PC-3 (cell line): ENCODE measurements at regions not wholly inside any gene's neighbourhood (a gene's known extent, or its start where the extent isn't known, plus 50 kb on each side); places are given as distances from the start of the nearest gene placed in this dataset.
A peak's percentile ranks its signal among the peaks of the same experiment; 100 is the strongest.

Experiments
- ATAC-seq: fragments of 200-7000 bp; cut with Tn5 transposase; 2 replicates; pipeline ENCODE4 v1.9.1; 2020; ENCODE audit warnings: mild to moderate bottlenecking, moderate library complexity
- BruUV-seq: library from RNA; stranded (reverse); fragments of 400-500 nt; replicated peaks from 2 replicates; lab custom pipeline; 2021; lab: Mats Ljungman, UMichigan
- CTCF ChIA-PET: fragments of 300-600 bp; sonication (Branson Sonifier 250); formaldehyde crosslinking; loops from one replicate; lab custom pipeline; 2022; ENCODE audit warnings: antibody characterized with exemption; lab: Charles Lee
- POLR2A ChIA-PET: fragments of 300-600 bp; sonication (Branson Sonifier 250); formaldehyde crosslinking; loops from one replicate; lab custom pipeline; 2022; ENCODE audit warnings: antibody characterized with exemption; ENCODE audit not compliant: unreplicated experiment; lab: Charles Lee
- DNase-seq: peaks from one replicate; pipeline ENCODE4 v3.0.0-alpha.2; 2015
- H2AFZ ChIP-seq: fragments of 300-600 bp; sonication (generic); 2 replicates; pipeline ENCODE4 v1.6.0; 2016; ENCODE audit warnings: antibody characterized with exemption, low read length
- H3F3A ChIP-seq: fragments of 300-600 bp; sonication (generic); one replicate; pipeline ENCODE4 v1.6.0; 2017; ENCODE audit warnings: antibody characterized with exemption, low read length, control low read depth, mild to moderate bottlenecking; ENCODE audit not compliant: unreplicated experiment
- H3K27ac ChIP-seq: fragments of 300-600 bp; sonication (generic); 2 replicates; pipeline ENCODE4 v1.5.1; 2016; ENCODE audit warnings: mild to moderate bottlenecking, low read length
- H3K27me3 ChIP-seq: fragments of 300-600 bp; sonication (generic); 2 replicates; pipeline ENCODE4 v1.6.1; 2016; ENCODE audit warnings: low read length, mixed read lengths
- H3K36me3 ChIP-seq: fragments of 300-600 bp; sonication (generic); 2 replicates; pipeline ENCODE4 v1.6.1; 2016; ENCODE audit warnings: low read depth, mixed run types, low read length, mixed read lengths
- H3K4me1 ChIP-seq: fragments of 300-600 bp; sonication (generic); 2 replicates; pipeline ENCODE4 v1.5.1; 2016; ENCODE audit warnings: low read length; ENCODE audit not compliant: insufficient read depth
- H3K4me2 ChIP-seq: fragments of 300-600 bp; sonication (generic); 2 replicates; pipeline ENCODE4 v1.6.0; 2016; ENCODE audit warnings: low read length
- H3K4me3 ChIP-seq: fragments of 300-600 bp; sonication (generic); 2 replicates; pipeline ENCODE4 v1.5.1; 2016; ENCODE audit warnings: mild to moderate bottlenecking, low read length, mixed read lengths
- H3K79me2 ChIP-seq: fragments of 300-600 bp; sonication (generic); 2 replicates; pipeline ENCODE4 v1.6.1; 2017; ENCODE audit warnings: low read length, mixed read lengths
- H3K9ac ChIP-seq: fragments of 300-600 bp; sonication (generic); 2 replicates; pipeline ENCODE4 v1.6.0; 2016; ENCODE audit warnings: mild to moderate bottlenecking, low read length
- H3K9me2 ChIP-seq: fragments of 300-600 bp; sonication (generic); replicated peaks from 2 replicates; pipeline ENCODE4 v1.6.1; 2016; ENCODE audit warnings: mixed run types, low read length, mixed read lengths
- H3K9me3 ChIP-seq: fragments of 300-600 bp; sonication (generic); 2 replicates; pipeline ENCODE4 v1.6.1; 2016; ENCODE audit warnings: low read length, mixed read lengths
- H4K20me1 ChIP-seq: fragments of 300-600 bp; sonication (generic); 2 replicates; pipeline ENCODE4 v1.6.1; 2016; ENCODE audit warnings: low read length, mixed read lengths
- CTCF ChIP-seq: fragments of 300-600 bp; sonication (generic); conservative IDR thresholded peaks from 2 replicates; pipeline ENCODE4 v1.5.1; 2017; ENCODE audit warnings: antibody characterized with exemption, low read depth, mild to moderate bottlenecking, low read length
- EZH2 ChIP-seq: fragments of 300-600 bp; sonication (generic); IDR thresholded peaks from one replicate; pipeline ENCODE4 v1.6.1; 2017; ENCODE audit warnings: antibody characterized with exemption, mild to moderate bottlenecking, low read length; ENCODE audit not compliant: unreplicated experiment
- EZH2phosphoT487 ChIP-seq: fragments of 300-600 bp; sonication (generic); IDR thresholded peaks from 2 replicates; pipeline ENCODE4 v1.6.1; 2018; ENCODE audit warnings: mild to moderate bottlenecking, antibody characterized with exemption, low read length, borderline replicate concordance
- intact Hi-C: fragments of 100-400 bp; cut with micrococcal nuclease; formaldehyde crosslinking; loops from 2 replicates; pipeline ENCODE4 v1.9.0; 2023

GRCh38 chr14:55912344-55912743 is 205.9 kb upstream of the PELI2 start:
- peak; percentile 65 for ATAC-seq
- BruUV-seq, result no TSS peak
- H3K36me3 ChIP-seq, result no peaks in the 10 kb centered on the region

GRCh38 chr14:55913324-55914025 is 204.7 kb upstream of the PELI2 start:
- no peaks in the 10 kb centered on the region for H4K20me1 ChIP-seq
- H2AFZ ChIP-seq, result no peak overlapping the region
- ATAC-seq (no peak), DNase-seq (no peak)
- peaks cover 65% of the 10 kb centered on the region for H3K27me3 ChIP-seq
- H3K9me3 ChIP-seq, result no peaks in the 10 kb centered on the region
- ChIA-PET CTCF (no interaction called here), POLR2A (no interaction called here)
- H3K4me1 ChIP-seq, result peaks cover 7% of the 10 kb centered on the region; the same call in 1 of the 2 replicates
- H3K9ac ChIP-seq, result no peak overlapping the region
- H3K4me2 ChIP-seq, result no peak overlapping the region
- H3K4me3 ChIP-seq, result no peak overlapping the region
- intact Hi-C loops, result no loop called here
- no peaks in the 10 kb centered on the region for H3K9me2 ChIP-seq
- no TSS peak for BruUV-seq
- H3K27ac ChIP-seq, result no peak overlapping the region
- H3K79me2 ChIP-seq, result no peaks in the 10 kb centered on the region
- no peaks in the 10 kb centered on the region for H3F3A ChIP-seq
- H3K36me3 ChIP-seq, result no peaks in the 10 kb centered on the region
- no peak for TF ChIP-seq CTCF
- TF ChIP-seq EZH2phosphoT487, result no peak
- no peak for TF ChIP-seq EZH2

More at GRCh38 chr14:55912344-55912743, 205.9 kb upstream of the PELI2 start:
- peak; percentile 59 for DNase-seq
- intact Hi-C loops, result no loop called here
- no peak overlapping the region; the same call in 1 of the 2 replicates for H3K4me2 ChIP-seq
- no peaks in the 10 kb centered on the region for H3F3A ChIP-seq
- no peaks in the 10 kb centered on the region for H3K79me2 ChIP-seq
- no peak for TF ChIP-seq CTCF
- TF ChIP-seq EZH2phosphoT487, result no peak
- TF ChIP-seq EZH2, result no peak
- ChIA-PET POLR2A (no interaction called here), CTCF (no interaction called here)
- H2AFZ ChIP-seq, result no peak overlapping the region
- no peak overlapping the region for H3K9ac ChIP-seq
- no peaks in the 10 kb centered on the region for H4K20me1 ChIP-seq
- H3K9me3 ChIP-seq, result no peaks in the 10 kb centered on the region
- peaks cover 67% of the 10 kb centered on the region for H3K27me3 ChIP-seq
- H3K9me2 ChIP-seq, result no peaks in the 10 kb centered on the region
- H3K4me1 ChIP-seq, result peaks cover 7% of the 10 kb centered on the region; the same call in 1 of the 2 replicates
- no peak overlapping the region for H3K4me3 ChIP-seq
- no peak overlapping the region for H3K27ac ChIP-seq

GRCh38 chr14:55914771-55915170 is 203.4 kb upstream of the PELI2 start:
- peaks cover 52% of the 10 kb centered on the region for H3K27me3 ChIP-seq
- no peak overlapping the region for H2AFZ ChIP-seq
- no peaks in the 10 kb centered on the region for H4K20me1 ChIP-seq
- CTCF ChIA-PET, result no interaction called here
- intact Hi-C loops, result no loop called here
- no peak for TF ChIP-seq EZH2
- no peaks in the 10 kb centered on the region for H3K79me2 ChIP-seq
- no peak overlapping the region for H3K27ac ChIP-seq
- H3K4me3 ChIP-seq, result no peak overlapping the region
- no peak overlapping the region for H3K9ac ChIP-seq
- H3K36me3 ChIP-seq, result no peaks in the 10 kb centered on the region
- DNase-seq (no peak), ATAC-seq (no peak)
- H3F3A ChIP-seq, result no peaks in the 10 kb centered on the region
- POLR2A ChIA-PET, result no interaction called here
- no peak overlapping the region for H3K4me2 ChIP-seq
- no peaks in the 10 kb centered on the region for H3K9me2 ChIP-seq
- no peaks in the 10 kb centered on the region for H3K9me3 ChIP-seq
- BruUV-seq, result no TSS peak
- H3K4me1 ChIP-seq, result peaks cover 7% of the 10 kb centered on the region; the same call in 1 of the 2 replicates
